HG03064 (cell line): ENCODE measurements at regions not wholly inside any gene's neighbourhood (a gene's known extent, or its start where the extent isn't known, plus 50 kb on each side); places are given as distances from the start of the nearest gene placed in this dataset.
A peak's percentile ranks its signal among the peaks of the same experiment; 100 is the strongest.

Source experiments
- ATAC-seq: cut with Tn5 transposase; IDR thresholded peaks from one replicate; pipeline ENCODE4 v1.9.1; 2021; ENCODE audit warnings: low read depth; ENCODE audit not compliant: unreplicated experiment

- ATAC-seq = no peak
Observed at GRCh38 chr10:43965918-43966570, 317.4 kb upstream of the ZNF32 start.

GRCh38 chr10:43965033-43965917 is 316.6 kb upstream of the ZNF32 start:
- peak; percentile 61 for ATAC-seq

- no peak for ATAC-seq
Observed at GRCh38 chr10:43964486-43964885, 315.8 kb upstream of the ZNF32 start.

GRCh38 chr10:43963793-43964425 is 315.2 kb upstream of the ZNF32 start:
- ATAC-seq = no peak

- no peak for ATAC-seq
Observed at GRCh38 chr10:43963379-43963778, 314.7 kb upstream of the ZNF32 start.

- no peak for ATAC-seq
Observed at GRCh38 chr10:43962346-43963191, 313.9 kb upstream of the ZNF32 start.

GRCh38 chr10:43961523-43962345 is 313.1 kb upstream of the ZNF32 start:
- ATAC-seq = no peak

- ATAC-seq = no peak
Observed at GRCh38 chr10:43960981-43961380, 312.3 kb upstream of the ZNF32 start.

GRCh38 chr10:43960477-43960876 is 311.8 kb upstream of the ZNF32 start:
- ATAC-seq = no peak

GRCh38 chr10:43960135-43960415 is 311.4 kb upstream of the ZNF32 start:
- ATAC-seq = no peak

- ATAC-seq = no peak
Observed at GRCh38 chr10:43959364-43960134, 310.9 kb upstream of the ZNF32 start.

- no peak for ATAC-seq
Observed at GRCh38 chr10:43958964-43959363, 310.3 kb upstream of the ZNF32 start.

GRCh38 chr10:43958071-43958432 is 309.4 kb upstream of the ZNF32 start:
- no peak for ATAC-seq

- ATAC-seq = no peak
Observed at GRCh38 chr10:43957267-43958070, 308.8 kb upstream of the ZNF32 start.

GRCh38 chr10:43955978-43956377 is 307.3 kb upstream of the ZNF32 start:
- no peak for ATAC-seq

- no peak for ATAC-seq
Observed at GRCh38 chr10:43955002-43955596, 306.4 kb upstream of the ZNF32 start.

GRCh38 chr10:43953672-43954071 is 305.0 kb upstream of the ZNF32 start:
- no peak for ATAC-seq

GRCh38 chr10:43952760-43953159 is 304.1 kb upstream of the ZNF32 start:
- ATAC-seq = no peak
